COLO668 (cell line): ENCODE measurements at regions not wholly inside any gene's neighbourhood (a gene's known extent, or its start where the extent isn't known, plus 50 kb on each side); places are given as distances from the start of the nearest gene placed in this dataset.
"Not testable (repeated sequence)": the region's sequence is repeated elsewhere in the genome, so short reads cannot be mapped to it uniquely, and the experiment has no call there.

Source experiments
- DNase-seq: peaks from one replicate; lab custom pipeline; 2025; ENCODE audit not compliant: unreplicated experiment; lab: John Stamatoyannopoulos, UW

- no peak for DNase-seq
Measured at GRCh38 chr9:96157675-96158074, 144.3 kb downstream of the HSD17B3 start.

- DNase-seq: no peak
Measured at GRCh38 chr9:96156171-96156974, 145.6 kb downstream of the HSD17B3 start.

- no peak for DNase-seq
Measured at GRCh38 chr9:96154081-96154480, 147.9 kb downstream of the HSD17B3 start.

GRCh38 chr9:96152550-96152949 lies 149.4 kb downstream of the HSD17B3 start:
- DNase-seq: no peak

GRCh38 chr9:96150324-96151227 lies 151.4 kb downstream of the HSD17B3 start:
- no peak for DNase-seq

- no peak for DNase-seq
Measured at GRCh38 chr9:96149533-96150280, 152.3 kb downstream of the HSD17B3 start.

- DNase-seq: no peak
Measured at GRCh38 chr9:96148634-96149532, 153.1 kb downstream of the HSD17B3 start.

- DNase-seq: not testable (repeated sequence)
Measured at GRCh38 chr9:96147029-96147428, 154.9 kb downstream of the HSD17B3 start.

- DNase-seq: no peak
Measured at GRCh38 chr9:96141666-96142065, 160.3 kb downstream of the HSD17B3 start.

- no peak for DNase-seq
Measured at GRCh38 chr9:96141128-96141474, 160.9 kb downstream of the HSD17B3 start.

GRCh38 chr9:96140296-96141127 lies 161.5 kb downstream of the HSD17B3 start:
- no peak for DNase-seq

GRCh38 chr9:96139592-96140295 lies 162.2 kb downstream of the HSD17B3 start:
- no peak for DNase-seq

- no peak for DNase-seq
Measured at GRCh38 chr9:96138616-96139015, 163.4 kb downstream of the HSD17B3 start.

- no peak for DNase-seq
Measured at GRCh38 chr9:96137671-96138429, 164.1 kb downstream of the HSD17B3 start.

GRCh38 chr9:96136992-96137670 lies 164.8 kb downstream of the HSD17B3 start:
- DNase-seq: no peak

- DNase-seq: no peak
Measured at GRCh38 chr9:96135753-96136290, 166.2 kb downstream of the HSD17B3 start.

- DNase-seq: no peak
Measured at GRCh38 chr9:96135076-96135752, 166.8 kb downstream of the HSD17B3 start.
